AG09319 (cell line): ENCODE measurements at regions not wholly inside any gene's neighbourhood (a gene's known extent, or its start where the extent isn't known, plus 50 kb on each side); places are given as distances from the start of the nearest gene placed in this dataset.

ENCODE experiments used
- DNase-seq: peaks from one replicate; pipeline ENCODE4 v3.0.0-alpha.2; 2010; ENCODE audit warnings: low read depth; ENCODE audit errors: extremely low read depth
- TF ChIP-seq, protein P1 (sequence below): IDR thresholded peaks from 2 replicates; pipeline ENCODE4 v1.5.1; 2011; ENCODE audit warnings: low read depth, mild to moderate bottlenecking, inconsistent platforms, low read length, moderate library complexity

DNA sequence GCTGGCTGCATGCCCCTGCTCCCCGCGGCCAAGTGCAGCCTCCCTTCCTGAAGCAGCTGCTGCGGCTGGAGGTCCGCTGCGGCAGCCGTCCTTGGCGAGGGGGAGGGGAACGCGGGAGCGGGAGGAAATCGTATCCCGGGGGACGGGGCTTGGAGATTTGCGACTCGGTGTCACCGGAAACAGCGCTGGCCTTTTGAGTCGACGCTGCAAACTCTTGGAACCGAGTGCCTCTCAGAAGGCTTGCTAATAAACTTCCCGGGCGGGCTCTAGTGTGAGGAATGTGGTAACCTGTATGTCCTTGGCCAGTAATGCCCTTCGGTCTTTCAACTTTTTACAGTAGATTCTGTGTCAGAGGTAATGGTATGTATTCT is 82.7 kb downstream of the PTPDC1 start:
- no peak for DNase-seq
- TF ChIP-seq, protein P1, sequence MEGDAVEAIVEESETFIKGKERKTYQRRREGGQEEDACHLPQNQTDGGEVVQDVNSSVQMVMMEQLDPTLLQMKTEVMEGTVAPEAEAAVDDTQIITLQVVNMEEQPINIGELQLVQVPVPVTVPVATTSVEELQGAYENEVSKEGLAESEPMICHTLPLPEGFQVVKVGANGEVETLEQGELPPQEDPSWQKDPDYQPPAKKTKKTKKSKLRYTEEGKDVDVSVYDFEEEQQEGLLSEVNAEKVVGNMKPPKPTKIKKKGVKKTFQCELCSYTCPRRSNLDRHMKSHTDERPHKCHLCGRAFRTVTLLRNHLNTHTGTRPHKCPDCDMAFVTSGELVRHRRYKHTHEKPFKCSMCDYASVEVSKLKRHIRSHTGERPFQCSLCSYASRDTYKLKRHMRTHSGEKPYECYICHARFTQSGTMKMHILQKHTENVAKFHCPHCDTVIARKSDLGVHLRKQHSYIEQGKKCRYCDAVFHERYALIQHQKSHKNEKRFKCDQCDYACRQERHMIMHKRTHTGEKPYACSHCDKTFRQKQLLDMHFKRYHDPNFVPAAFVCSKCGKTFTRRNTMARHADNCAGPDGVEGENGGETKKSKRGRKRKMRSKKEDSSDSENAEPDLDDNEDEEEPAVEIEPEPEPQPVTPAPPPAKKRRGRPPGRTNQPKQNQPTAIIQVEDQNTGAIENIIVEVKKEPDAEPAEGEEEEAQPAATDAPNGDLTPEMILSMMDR, result peak; percentile 15

DNA sequence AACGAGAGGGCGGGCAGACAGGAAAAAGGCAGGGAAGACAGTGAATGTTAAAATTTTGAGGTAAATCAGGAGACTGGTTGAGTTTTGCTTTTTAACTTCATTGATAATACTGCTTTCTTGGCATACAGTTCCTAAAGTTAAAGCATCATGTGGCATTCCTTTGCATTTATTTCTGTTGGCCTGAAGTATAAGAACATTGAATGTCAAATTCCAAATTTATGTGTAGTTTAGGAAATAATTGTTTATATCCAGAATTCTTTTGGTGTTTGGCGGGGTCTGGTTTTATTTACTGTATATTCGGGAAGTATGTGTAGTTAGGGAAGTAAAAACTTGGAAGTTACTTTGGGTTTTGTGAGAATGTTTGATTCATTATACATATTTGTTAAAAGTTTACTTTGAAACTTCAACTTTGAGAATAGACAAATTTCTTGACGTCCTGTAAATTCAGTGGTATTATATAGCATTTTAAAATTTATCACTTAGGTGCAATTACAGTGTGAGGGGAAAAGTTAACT is 83.2 kb downstream of the PTPDC1 start:
- DNase-seq, result no peak
- TF ChIP-seq, protein P1, result no peak

GRCh38 chr9:94168203-94169000 is 84.1 kb downstream of the PTPDC1 start:
- TF ChIP-seq, protein P1, result no peak
- DNase-seq, result no peak

GRCh38 chr9:94169968-94170367 is 85.7 kb downstream of the PTPDC1 start:
- TF ChIP-seq, protein P1, result no peak
- no peak for DNase-seq

GRCh38 chr9:94173632-94174031 is 85.5 kb upstream of the ZNF169 start:
- TF ChIP-seq, protein P1, result no peak
- DNase-seq, result no peak

- TF ChIP-seq, protein P1, result no peak
- no peak for DNase-seq
These were observed 84.9 kb upstream of the ZNF169 start for GRCh38 chr9:94174164-94174563.

- TF ChIP-seq, protein P1, result no peak
- no peak for DNase-seq
These were observed 83.4 kb upstream of the ZNF169 start for GRCh38 chr9:94175669-94176068.
